ENCODE measurements at regions not wholly inside any gene's neighbourhood (a gene's known extent, or its start where the extent isn't known, plus 50 kb on each side); places are given as distances from the start of the nearest gene placed in this dataset.

GRCh38 chr11:111148121-111148520 lies 97.4 kb upstream of the POU2AF2 start:
- TF ChIP-seq SP1 (CRISPR knock-in tag; conservative IDR thresholded peaks at IDR 0.05) (no peak), NR1H2 (CRISPR knock-in tag; IDR thresholded peaks at IDR 0.05) (no peak), EMX1 (CRISPR knock-in tag; IDR thresholded peaks at IDR 0.05) (no peak), CTCF (IDR thresholded peaks at IDR 0.05) (no peak), SMAD3 (CRISPR knock-in tag; IDR thresholded peaks at IDR 0.05; ENCODE audit: borderline replicate concordance) (no peak), GTF2I (CRISPR knock-in tag; conservative IDR thresholded peaks at IDR 0.05) (no peak), ZNF532 (CRISPR knock-in tag; IDR thresholded peaks at IDR 0.05; ENCODE audit: borderline replicate concordance) (no peak), USF1 (CRISPR knock-in tag; IDR thresholded peaks at IDR 0.05) (no peak), SMAD4 (CRISPR knock-in tag; IDR thresholded peaks at IDR 0.05) (no peak), E2F1 (CRISPR knock-in tag; IDR thresholded peaks at IDR 0.05) (no peak), ERG (CRISPR knock-in tag; IDR thresholded peaks at IDR 0.05) (no peak)
